Ovary (tissue), 7 donors: ENCODE measurements at regions not wholly inside any gene's neighbourhood (a gene's known extent, or its start where the extent isn't known, plus 50 kb on each side); places are given as distances from the start of the nearest gene placed in this dataset.

ENCODE experiments used
- DNase-seq, 5 donors: peaks; one replicate each; pipeline ENCODE4 v3.0.0-alpha.2; 2019 to 2020
- H3K27ac ChIP-seq, 2 donors: fragments of 200-600 bp; one replicate each; pipeline versions ENCODE4 v1.5.1 to v1.8.0; 2019 to 2022
- H3K27me3 ChIP-seq: fragments of 200-600 bp; one replicate; pipeline ENCODE4 v1.8.0; 2022
- H3K36me3 ChIP-seq: fragments of 200-600 bp; sonication (generic); one replicate; pipeline ENCODE4 v1.5.1; 2019
- H3K4me1 ChIP-seq: one replicate; pipeline ENCODE4 v1.8.1; 2013; ENCODE audit warnings: mild to moderate bottlenecking, moderate library complexity; ENCODE audit not compliant: insufficient read depth
- H3K4me3 ChIP-seq: fragments of 200-600 bp; sonication (generic); one replicate; pipeline ENCODE4 v1.5.1; 2017
- H3K9me3 ChIP-seq, 2 donors: fragments of 200-600 bp in 1 of 2; sonication (generic) in 1 of 2; one replicate each; pipeline versions ENCODE4 v1.5.1 to v1.8.1; 2013 to 2019; ENCODE audit warnings: mild to moderate bottlenecking in 1 of 2, moderate library complexity in 1 of 2
- CTCF ChIP-seq, 3 donors: fragments of 450-650 bp in 2 of 3; fragments of 200-600 bp in 1 of 3; IDR thresholded peaks; one replicate each; pipeline versions ENCODE4 v1.5.1 to v1.8.0; 2016 to 2022; ENCODE audit warnings: antibody characterized with exemption in 3 of 3, mild to moderate bottlenecking in 1 of 3
- EP300 ChIP-seq: sonication (generic); formaldehyde crosslinking; IDR thresholded peaks from one replicate; pipeline ENCODE4 v1.6.1; 2017; ENCODE audit warnings: antibody characterized with exemption
- POLR2A ChIP-seq: fragments of 450-650 bp; IDR thresholded peaks from one replicate; pipeline ENCODE4 v1.6.1; 2017; ENCODE audit warnings: antibody characterized with exemption, mild to moderate bottlenecking, moderate library complexity
- WGBS, 3 donors: extraction: QIAGEN DNeasy Blood & Tissue Kit in 1 of 3; methylation state at CpG; one replicate each; pipeline versions ENCODE4 v1.1.5 to v1.1.7; 2013 to 2017; 5-methylcytosine and 5-hydroxymethylcytosine counted together
- intact Hi-C, 4 donors: fragments of 100-400 bp; cut with DNase I; formaldehyde crosslinking; loops; one replicate each; pipeline versions ENCODE4 v1.11.0 to v1.15.1; 2022 to 2023
- donor health status: DM: no; HTN: no; CAD: no; lungs with moderate emphysema.
- donor health status: DM: no; HTN: no; CAD: no.
- donor health status: Bipolar disorder and iron deficiency.
- donor health status: DM: no; HTN: no; CAD: no.
- donor health status: DM: yes; HTN: yes; CAD: no.

DNA sequence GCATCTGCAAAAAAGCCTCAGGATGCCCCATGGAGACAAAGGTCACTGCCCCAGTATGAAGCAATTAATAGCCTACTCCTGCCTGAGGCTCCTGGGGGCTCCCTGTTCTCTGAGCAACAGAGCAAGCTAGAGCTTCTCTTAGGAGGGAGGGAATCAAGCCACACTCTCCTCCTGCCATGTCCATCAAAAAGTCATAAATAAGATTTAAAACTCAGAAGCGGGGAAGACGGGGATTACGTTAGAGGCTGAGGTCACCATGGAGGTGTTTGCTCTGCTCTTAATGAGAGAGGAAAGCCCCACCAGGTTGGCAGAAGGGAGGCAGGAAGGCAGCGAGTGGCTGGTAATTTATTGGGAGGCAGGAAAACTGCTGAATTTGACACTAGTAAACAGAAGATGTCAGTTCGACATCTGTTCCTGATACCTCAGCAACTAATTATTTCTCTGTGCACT, 98.4 kb upstream of the TNR start:
- no peaks in the 10 kb centered on the region for H3K36me3 ChIP-seq
- no peak overlapping the region for H3K27ac ChIP-seq
- no peaks in the 10 kb centered on the region for H3K4me1 ChIP-seq
- no peaks in the 10 kb centered on the region for H3K9me3 ChIP-seq
- no peak for DNase-seq
- H3K27me3 ChIP-seq, result no peaks in the 10 kb centered on the region
- TF ChIP-seq CTCF (IDR thresholded peaks at IDR 0.05) (no peak), POLR2A (no peak), EP300 (no peak)
- 43 to 47% (median 47%) methylated on average over 5 of the region's 5 CpGs for WGBS, 3 donors
- intact Hi-C loops, result no loop called here
- no peak overlapping the region for H3K4me3 ChIP-seq

- 54 to 61% (median 57%) methylated on average over 5 of the region's 5 CpGs for WGBS, 3 donors
- intact Hi-C loops, result no loop called here
- Histone ChIP-seq H3K27ac (no peak overlapping the region), H3K36me3 (no peaks in the 10 kb centered on the region), H3K27me3 (no peaks in the 10 kb centered on the region), H3K4me1 (no peaks in the 10 kb centered on the region), H3K9me3 (no peaks in the 10 kb centered on the region), H3K4me3 (no peak overlapping the region)
- DNase-seq, result no peak
- no peak for TF ChIP-seq EP300
- TF ChIP-seq CTCF (IDR thresholded peaks at IDR 0.05), result no peak
- TF ChIP-seq POLR2A, result no peak
Measured at GRCh38 chr1:175840787-175841186, 97.4 kb upstream of the TNR start.

- intact Hi-C loops, result no loop called here
- H3K9me3 ChIP-seq, result no peaks in the 10 kb centered on the region
- H3K27ac ChIP-seq, result no peak overlapping the region
- TF ChIP-seq CTCF (IDR thresholded peaks at IDR 0.05) (no peak), POLR2A (no peak), EP300 (no peak)
- no peaks in the 10 kb centered on the region for H3K27me3 ChIP-seq
- H3K4me1 ChIP-seq, result no peaks in the 10 kb centered on the region
- no peak for DNase-seq
- H3K4me3 ChIP-seq, result no peak overlapping the region
- no peaks in the 10 kb centered on the region for H3K36me3 ChIP-seq
- WGBS, 3 donors, result 14 to 22% (median 14%) methylated on average over 9 of the region's 9 CpGs
Measured at GRCh38 chr1:175839779-175840669, 96.6 kb upstream of the TNR start.

- TF ChIP-seq EP300 (no peak), CTCF (IDR thresholded peaks at IDR 0.05) (no peak)
- no peaks in the 10 kb centered on the region for H3K4me1 ChIP-seq
- DNase-seq, result no peak
- H3K9me3 ChIP-seq, result no peaks in the 10 kb centered on the region
- 80 to 95% (median 95%) methylated on average over 1 of the region's 1 CpG for WGBS, 3 donors
- H3K36me3 ChIP-seq, result no peaks in the 10 kb centered on the region
- H3K4me3 ChIP-seq, result no peak overlapping the region
- H3K27ac ChIP-seq, result no peak overlapping the region
- intact Hi-C loops, result no loop called here
- no peaks in the 10 kb centered on the region for H3K27me3 ChIP-seq
Measured at GRCh38 chr1:175834597-175834996, 91.2 kb upstream of the TNR start.
